Upper lobe of left lung (tissue), 6 donors: ENCODE measurements at regions not wholly inside any gene's neighbourhood (a gene's known extent, or its start where the extent isn't known, plus 50 kb on each side); places are given as distances from the start of the nearest gene placed in this dataset.
A peak's percentile ranks its signal among the peaks of the same experiment; 100 is the strongest.

Experiments used
- ATAC-seq, 2 donors: fragments of 200-7000 bp; cut with Tn5 transposase; one replicate each; pipeline ENCODE4 v1.9.1; 2022; ENCODE audit warnings: mild to moderate bottlenecking in 2 of 2, moderate library complexity in 2 of 2; ENCODE audit not compliant: low FRiP score in 2 of 2
- DNase-seq, 2 donors: peaks; one replicate each; pipeline ENCODE4 v3.0.0-alpha.2; 2019 to 2020
- H3K27ac ChIP-seq, 4 donors: fragments of 200-600 bp; sonication (generic); one replicate each; pipeline ENCODE4 v1.5.1; 2016 to 2019
- H3K27me3 ChIP-seq, 4 donors: fragments of 200-600 bp; sonication (generic); one replicate each; pipeline ENCODE4 v1.5.1; 2017 to 2019
- H3K36me3 ChIP-seq, 4 donors: fragments of 200-600 bp; sonication (generic); one replicate each; pipeline ENCODE4 v1.5.1; 2016 to 2019
- H3K4me1 ChIP-seq, 4 donors: fragments of 200-600 bp; sonication (generic); one replicate each; pipeline ENCODE4 v1.5.1; 2018 to 2019
- H3K4me3 ChIP-seq, 4 donors: fragments of 200-600 bp; sonication (generic); one replicate each; pipeline ENCODE4 v1.5.1; 2017 to 2019; ENCODE audit warnings: mild to moderate bottlenecking in 2 of 4, moderate library complexity in 1 of 4
- H3K9me3 ChIP-seq, 4 donors: fragments of 200-600 bp; sonication (generic); one replicate each; pipeline ENCODE4 v1.5.1; 2018 to 2019
- EP300 ChIP-seq, 4 donors: sonication (generic); formaldehyde crosslinking; IDR thresholded peaks; one replicate each; pipeline ENCODE4 v1.5.1; 2017; ENCODE audit warnings: antibody characterized with exemption in 4 of 4, control low read depth in 2 of 4
- POLR2A ChIP-seq, 4 donors: fragments of 450-650 bp; IDR thresholded peaks; one replicate each; pipeline ENCODE4 v1.5.1; 2016 to 2017; ENCODE audit warnings: antibody characterized with exemption in 4 of 4, mild to moderate bottlenecking in 2 of 4
- POLR2AphosphoS5 ChIP-seq, 2 donors: sonication (generic); formaldehyde crosslinking; IDR thresholded peaks; one replicate each; pipeline ENCODE4 v1.5.1; 2017; ENCODE audit warnings: antibody characterized with exemption in 2 of 2
- WGBS, 2 donors: methylation state at CpG; one replicate each; pipeline ENCODE4 v1.1.5; 2017 to 2018; 5-methylcytosine and 5-hydroxymethylcytosine counted together
- TF ChIP-seq, protein P1 (sequence below), 6 experiments: fragments of 450-650 bp in 4 of 6; fragments of 200-600 bp in 2 of 6; sonication (generic) in 2 of 6; IDR thresholded peaks; one replicate each; pipeline ENCODE4 v1.5.1; 2016 to 2019; ENCODE audit warnings: antibody characterized with exemption in 6 of 6
- donor health status: DM: no; HTN: no; CAD: no; lungs with moderate emphysema.
- donor health status: DM: no; HTN: yes; CAD: no; lungs with severe emphysema.

DNA sequence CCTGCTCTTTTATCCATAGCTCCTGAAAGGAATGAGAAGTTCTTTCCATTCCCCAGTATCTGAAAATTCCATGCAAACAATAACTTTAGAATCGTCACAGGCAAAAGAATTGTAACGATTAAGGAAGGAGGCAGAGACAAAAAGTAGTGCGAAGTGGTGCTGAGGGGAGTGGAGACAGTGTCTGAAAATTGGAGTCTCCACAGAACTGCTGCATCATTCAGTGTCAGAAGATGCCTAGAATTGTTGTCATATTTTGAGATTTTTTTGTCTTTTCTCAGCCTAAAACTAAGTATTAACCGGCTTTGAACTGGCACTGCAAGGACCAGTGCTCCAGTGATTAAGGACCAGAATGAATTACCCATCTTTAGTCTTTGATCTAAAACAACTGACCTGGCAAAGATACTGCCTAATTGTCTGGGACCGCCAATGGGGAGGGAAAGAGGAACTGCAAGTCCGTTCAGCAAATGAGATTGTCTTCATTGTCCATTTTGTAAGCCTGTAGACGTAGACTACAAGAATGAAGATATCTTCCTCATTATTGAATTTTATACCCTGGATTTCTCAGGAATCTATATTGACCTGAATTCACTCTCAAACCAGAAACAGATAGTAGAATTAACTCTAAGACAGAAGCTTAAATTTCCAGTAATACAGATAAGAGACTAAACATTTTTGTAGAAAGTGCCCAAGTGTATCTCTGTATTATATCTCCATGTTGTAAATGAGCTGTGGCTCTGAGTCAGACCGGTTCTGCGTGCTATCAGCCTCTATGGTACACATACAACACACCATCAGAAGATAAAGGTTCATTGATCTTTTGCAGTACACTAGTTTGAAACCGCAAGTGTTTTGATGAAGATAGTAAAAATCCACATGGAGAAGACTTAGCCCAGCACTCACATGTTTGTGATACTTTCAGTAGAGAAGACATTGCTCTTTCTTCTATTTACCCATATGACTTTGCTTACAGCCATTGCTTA is 293.2 kb downstream of the EFNB2 start:
- H3K27me3 ChIP-seq = no peaks in the 10 kb centered on the region
- no peak overlapping the region for H3K27ac ChIP-seq
- H3K9me3 ChIP-seq = no peaks in the 10 kb centered on the region
- H3K36me3 ChIP-seq = no peaks in the 10 kb centered on the region
- H3K4me1 ChIP-seq = no peaks in the 10 kb centered on the region
- no peak overlapping the region for H3K4me3 ChIP-seq
- 91 to 94% methylated on average over 10 of the region's 10 CpGs for WGBS, 2 donors
- no peak for ATAC-seq
- TF ChIP-seq, protein P1, sequence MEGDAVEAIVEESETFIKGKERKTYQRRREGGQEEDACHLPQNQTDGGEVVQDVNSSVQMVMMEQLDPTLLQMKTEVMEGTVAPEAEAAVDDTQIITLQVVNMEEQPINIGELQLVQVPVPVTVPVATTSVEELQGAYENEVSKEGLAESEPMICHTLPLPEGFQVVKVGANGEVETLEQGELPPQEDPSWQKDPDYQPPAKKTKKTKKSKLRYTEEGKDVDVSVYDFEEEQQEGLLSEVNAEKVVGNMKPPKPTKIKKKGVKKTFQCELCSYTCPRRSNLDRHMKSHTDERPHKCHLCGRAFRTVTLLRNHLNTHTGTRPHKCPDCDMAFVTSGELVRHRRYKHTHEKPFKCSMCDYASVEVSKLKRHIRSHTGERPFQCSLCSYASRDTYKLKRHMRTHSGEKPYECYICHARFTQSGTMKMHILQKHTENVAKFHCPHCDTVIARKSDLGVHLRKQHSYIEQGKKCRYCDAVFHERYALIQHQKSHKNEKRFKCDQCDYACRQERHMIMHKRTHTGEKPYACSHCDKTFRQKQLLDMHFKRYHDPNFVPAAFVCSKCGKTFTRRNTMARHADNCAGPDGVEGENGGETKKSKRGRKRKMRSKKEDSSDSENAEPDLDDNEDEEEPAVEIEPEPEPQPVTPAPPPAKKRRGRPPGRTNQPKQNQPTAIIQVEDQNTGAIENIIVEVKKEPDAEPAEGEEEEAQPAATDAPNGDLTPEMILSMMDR (IDR thresholded peaks at IDR 0.05) = no peak
- TF ChIP-seq EP300 (IDR thresholded peaks at IDR 0.05) (no peak), POLR2AphosphoS5 (IDR thresholded peaks at IDR 0.05) (no peak), POLR2A (IDR thresholded peaks at IDR 0.05) (no peak)
- no peak for DNase-seq

GRCh38 chr13:106238690-106239089 is 296.8 kb downstream of the EFNB2 start:
- ATAC-seq (no peak), DNase-seq (no peak)
- no peaks in the 10 kb centered on the region for H3K9me3 ChIP-seq
- H3K4me1 ChIP-seq = no peaks in the 10 kb centered on the region
- no peaks in the 10 kb centered on the region for H3K36me3 ChIP-seq
- H3K27me3 ChIP-seq = no peaks in the 10 kb centered on the region
- 82 to 90% methylated on average over 8 of the region's 8 CpGs for WGBS, 2 donors
- H3K27ac ChIP-seq = no peak overlapping the region
- TF ChIP-seq POLR2AphosphoS5 (IDR thresholded peaks at IDR 0.05) (no peak), EP300 (IDR thresholded peaks at IDR 0.05) (no peak)
- TF ChIP-seq, protein P1 (IDR thresholded peaks at IDR 0.05) = no peak
- no peak overlapping the region for H3K4me3 ChIP-seq

DNA sequence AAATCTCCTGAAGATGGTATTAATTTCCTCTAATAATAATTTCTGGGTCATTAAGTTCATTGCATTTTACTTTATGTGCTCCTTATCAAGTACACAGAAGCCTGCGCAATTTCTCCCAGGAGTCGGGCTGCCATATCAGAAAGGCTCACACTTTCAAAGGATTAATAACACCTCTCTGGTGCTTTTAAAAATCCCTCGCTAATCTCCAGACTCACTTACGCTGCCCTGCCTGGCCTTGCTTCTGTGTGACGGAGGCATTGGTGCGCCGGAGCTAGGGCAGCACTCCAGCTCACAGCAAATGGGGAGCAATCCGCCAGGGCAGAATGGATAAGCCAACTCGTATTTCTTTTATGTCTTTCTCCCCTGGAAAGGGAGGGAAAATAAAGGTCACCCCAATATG is 300.8 kb downstream of the EFNB2 start:
- Histone ChIP-seq H3K27ac (no peak overlapping the region), H3K4me1 (no peaks in the 10 kb centered on the region), H3K4me3 (no peak overlapping the region), H3K9me3 (no peaks in the 10 kb centered on the region), H3K36me3 (no peaks in the 10 kb centered on the region), H3K27me3 (no peaks in the 10 kb centered on the region)
- ATAC-seq = no peak
- TF ChIP-seq POLR2AphosphoS5 (IDR thresholded peaks at IDR 0.05) (no peak), POLR2A (IDR thresholded peaks at IDR 0.05) (no peak), EP300 (IDR thresholded peaks at IDR 0.05) (no peak)
- TF ChIP-seq, protein P1 (IDR thresholded peaks at IDR 0.05) = no peak
- DNase-seq = peak in 1 of 2 donors; percentile 6
- 82 to 93% methylated on average over 8 to 9 of the region's 9 CpGs for WGBS, 2 donors

GRCh38 chr13:106233134-106233735 is 302.2 kb downstream of the EFNB2 start:
- Histone ChIP-seq H3K4me3 (no peak overlapping the region), H3K27me3 (no peaks in the 10 kb centered on the region), H3K9me3 (no peaks in the 10 kb centered on the region), H3K4me1 (no peaks in the 10 kb centered on the region), H3K36me3 (no peaks in the 10 kb centered on the region), H3K27ac (no peak overlapping the region)
- 81 to 93% methylated on average over 1 of the region's 1 CpG for WGBS, 2 donors
- DNase-seq (no peak), ATAC-seq (no peak)
- TF ChIP-seq POLR2A (IDR thresholded peaks at IDR 0.05) (no peak), POLR2AphosphoS5 (IDR thresholded peaks at IDR 0.05) (no peak), EP300 (IDR thresholded peaks at IDR 0.05) (no peak)
- TF ChIP-seq, protein P1 (IDR thresholded peaks at IDR 0.05) = no peak
